Prostate gland (tissue), 2 donors: ENCODE measurements at regions not wholly inside any gene's neighbourhood (a gene's known extent, or its start where the extent isn't known, plus 50 kb on each side); places are given as distances from the start of the nearest gene placed in this dataset.

Source experiments
- POLR2A ChIP-seq: fragments of 450-650 bp; IDR thresholded peaks from one replicate; pipeline ENCODE4 v1.6.1; 2016; ENCODE audit warnings: antibody characterized with exemption, mild to moderate bottlenecking
- TF ChIP-seq, protein P1 (sequence below), 4 experiments: fragments of 200-600 bp in 2 of 4; fragments of 450-650 bp in 2 of 4; sonication (generic) in 2 of 4; IDR thresholded peaks; 1 replicate in 3 of 4; 2 replicates in 1 of 4; pipeline ENCODE4 v1.5.1; 2016 to 2019; ENCODE audit warnings: antibody characterized with exemption in 4 of 4, mild to moderate bottlenecking in 2 of 4, moderate library complexity in 2 of 4

DNA sequence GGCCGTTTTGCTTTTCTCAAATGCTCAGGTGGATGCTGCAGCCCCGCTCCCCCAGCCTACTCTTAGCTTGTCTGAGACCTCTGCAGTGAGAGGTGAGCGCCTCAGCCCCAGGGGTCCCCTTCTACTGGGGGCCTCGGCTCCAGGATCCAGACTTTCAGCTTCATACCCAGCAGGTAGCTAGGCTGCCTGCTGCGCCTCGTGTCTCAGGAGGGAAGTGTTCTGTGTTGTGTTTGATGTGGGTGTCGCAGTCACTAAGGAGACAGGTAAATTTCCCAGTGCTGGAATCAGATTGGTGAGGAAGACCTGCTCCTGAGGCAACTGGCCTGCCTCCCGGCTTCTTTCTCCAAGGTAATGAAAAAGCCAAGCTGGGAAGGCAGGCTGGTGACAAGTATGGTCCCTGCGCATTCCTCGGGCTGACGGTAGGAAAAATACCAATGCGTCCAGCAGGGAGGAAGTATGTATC is 604.0 kb upstream of the SALL1 start:
- TF ChIP-seq, protein P1, sequence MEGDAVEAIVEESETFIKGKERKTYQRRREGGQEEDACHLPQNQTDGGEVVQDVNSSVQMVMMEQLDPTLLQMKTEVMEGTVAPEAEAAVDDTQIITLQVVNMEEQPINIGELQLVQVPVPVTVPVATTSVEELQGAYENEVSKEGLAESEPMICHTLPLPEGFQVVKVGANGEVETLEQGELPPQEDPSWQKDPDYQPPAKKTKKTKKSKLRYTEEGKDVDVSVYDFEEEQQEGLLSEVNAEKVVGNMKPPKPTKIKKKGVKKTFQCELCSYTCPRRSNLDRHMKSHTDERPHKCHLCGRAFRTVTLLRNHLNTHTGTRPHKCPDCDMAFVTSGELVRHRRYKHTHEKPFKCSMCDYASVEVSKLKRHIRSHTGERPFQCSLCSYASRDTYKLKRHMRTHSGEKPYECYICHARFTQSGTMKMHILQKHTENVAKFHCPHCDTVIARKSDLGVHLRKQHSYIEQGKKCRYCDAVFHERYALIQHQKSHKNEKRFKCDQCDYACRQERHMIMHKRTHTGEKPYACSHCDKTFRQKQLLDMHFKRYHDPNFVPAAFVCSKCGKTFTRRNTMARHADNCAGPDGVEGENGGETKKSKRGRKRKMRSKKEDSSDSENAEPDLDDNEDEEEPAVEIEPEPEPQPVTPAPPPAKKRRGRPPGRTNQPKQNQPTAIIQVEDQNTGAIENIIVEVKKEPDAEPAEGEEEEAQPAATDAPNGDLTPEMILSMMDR (IDR thresholded peaks at IDR 0.05), result no peak
- TF ChIP-seq POLR2A, result no peak
